MCF 10A (cell line): ENCODE measurements at regions not wholly inside any gene's neighbourhood (a gene's known extent, or its start where the extent isn't known, plus 50 kb on each side); places are given as distances from the start of the nearest gene placed in this dataset.

ENCODE experiments used
- BruUV-seq: library from RNA; stranded (reverse); fragments of 400-500 nt; replicated peaks from 2 replicates; lab custom pipeline; 2021; lab: Mats Ljungman, UMichigan
- CTCF ChIA-PET: fragments of 300-600 bp; sonication (Branson Sonifier 250); formaldehyde crosslinking; extraction: SDS; loops from one replicate; lab custom pipeline; 2021; ENCODE audit warnings: antibody characterized with exemption, inconsistent platforms; lab: Yijun Ruan, JAX
- POLR2A ChIA-PET: fragments of 300-600, 350-650 bp; sonication (Branson Sonifier 250); formaldehyde crosslinking; extraction: SDS; loops from one replicate; lab custom pipeline; 2020; ENCODE audit warnings: antibody characterized with exemption, inconsistent platforms; lab: Yijun Ruan, JAX
- DNase-seq: peaks from one replicate; pipeline ENCODE4 v3.0.0-alpha.2; 2018; ENCODE audit not compliant: unreplicated experiment
- H3K27ac Mint-ChIP-seq: one replicate; pipeline ENCODE4 v1.8.0; 2022; ENCODE audit warnings: mild to moderate bottlenecking, low read depth, mixed read lengths; ENCODE audit not compliant: unreplicated experiment
- H3K27me3 Mint-ChIP-seq: one replicate; pipeline ENCODE4 v1.8.0; 2022; ENCODE audit warnings: mixed read lengths; ENCODE audit not compliant: insufficient read depth, unreplicated experiment
- H3K36me3 Mint-ChIP-seq: one replicate; pipeline ENCODE4 v1.8.0; 2022; ENCODE audit warnings: mild to moderate bottlenecking, moderate library complexity, mixed read lengths; ENCODE audit not compliant: insufficient read depth, unreplicated experiment
- H3K4me1 Mint-ChIP-seq: one replicate; pipeline ENCODE4 v1.8.0; 2022; ENCODE audit warnings: mixed read lengths; ENCODE audit not compliant: insufficient read depth, unreplicated experiment
- H3K4me3 Mint-ChIP-seq: one replicate; pipeline ENCODE4 v1.8.0; 2022; ENCODE audit warnings: mild to moderate bottlenecking, moderate library complexity, mixed read lengths; ENCODE audit not compliant: unreplicated experiment
- H3K9me3 Mint-ChIP-seq: one replicate; pipeline ENCODE4 v1.8.0; 2022; ENCODE audit warnings: mixed read lengths; ENCODE audit not compliant: unreplicated experiment
- CTCF ChIP-seq: fragments of 200-600 bp; IDR thresholded peaks from one replicate; pipeline ENCODE4 v1.8.0; 2022; ENCODE audit warnings: antibody characterized with exemption, mild to moderate bottlenecking; ENCODE audit not compliant: unreplicated experiment
- intact Hi-C: fragments of 100-400 bp; cut with micrococcal nuclease; formaldehyde crosslinking; loops from 2 replicates; pipeline ENCODE4 v1.14.1; 2022

- H3K4me1 Mint-ChIP-seq, result no peaks in the 10 kb centered on the region
- H3K9me3 Mint-ChIP-seq, result no peaks in the 10 kb centered on the region
- ChIA-PET POLR2A (interaction anchor here (0.6 to 1.4 kb wide), 2 partner anchors 109 to 256 kb away, joined by 3 to 6 read pairs; partner anchors contain the start of gene CAND1), CTCF (no interaction called here)
- H3K36me3 Mint-ChIP-seq, result no peaks in the 10 kb centered on the region
- no TSS peak for BruUV-seq
- H3K4me3 Mint-ChIP-seq, result no peak overlapping the region
- no peak for DNase-seq
- no peak for TF ChIP-seq CTCF
- intact Hi-C loops, result no loop called here
- H3K27me3 Mint-ChIP-seq, result no peaks in the 10 kb centered on the region
- H3K27ac Mint-ChIP-seq, result no peak overlapping the region
Measured at GRCh38 chr12:67524861-67525616, 123.5 kb upstream of the DYRK2 start.

DNA sequence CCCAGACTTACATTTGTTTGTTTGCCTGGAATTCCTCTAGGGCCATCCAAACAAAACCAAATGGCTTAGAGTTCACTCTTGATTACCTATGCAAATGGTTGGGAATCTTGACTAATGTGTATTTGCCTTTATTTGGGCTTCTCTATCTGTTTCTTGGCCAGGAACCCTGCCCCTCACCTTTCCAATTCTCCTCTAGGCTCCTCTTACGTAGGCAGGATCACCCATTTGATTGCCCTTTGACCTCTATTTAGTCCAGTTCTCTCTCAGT is 123.0 kb upstream of the DYRK2 start:
- Mint-ChIP-seq H3K27me3 (no peaks in the 10 kb centered on the region), H3K9me3 (no peaks in the 10 kb centered on the region), H3K36me3 (no peaks in the 10 kb centered on the region), H3K4me1 (no peaks in the 10 kb centered on the region), H3K27ac (no peak overlapping the region), H3K4me3 (no peak overlapping the region)
- POLR2A ChIA-PET, result no interaction called here
- intact Hi-C loops, result no loop called here
- DNase-seq, result no peak
- CTCF ChIA-PET, result no interaction called here
- TF ChIP-seq CTCF, result no peak
- no TSS peak for BruUV-seq

DNA sequence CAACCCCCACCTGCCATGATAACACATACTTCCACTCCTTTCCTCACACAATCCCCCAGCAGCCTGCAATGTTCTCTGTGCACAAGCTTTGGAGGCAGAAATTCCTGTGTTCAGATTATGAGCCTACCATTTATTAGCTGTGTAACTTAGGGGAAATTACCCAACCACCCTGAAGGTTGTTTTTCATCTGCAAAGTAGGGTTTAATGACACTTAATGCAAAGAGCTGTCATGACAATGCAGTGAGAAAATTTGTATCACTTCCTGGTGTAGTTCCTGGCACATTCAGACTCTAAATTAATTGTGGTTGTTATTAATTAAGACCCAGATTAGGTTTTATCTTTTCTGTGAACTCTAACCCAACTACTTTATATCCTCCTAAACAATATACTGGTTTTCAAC is 122.4 kb upstream of the DYRK2 start:
- no TSS peak for BruUV-seq
- H3K9me3 Mint-ChIP-seq, result no peaks in the 10 kb centered on the region
- intact Hi-C loops, result no loop called here
- H3K4me1 Mint-ChIP-seq, result peaks cover 5% of the 10 kb centered on the region
- H3K27ac Mint-ChIP-seq, result no peak overlapping the region
- TF ChIP-seq CTCF, result no peak
- no peaks in the 10 kb centered on the region for H3K27me3 Mint-ChIP-seq
- DNase-seq, result no peak
- no peak overlapping the region for H3K4me3 Mint-ChIP-seq
- H3K36me3 Mint-ChIP-seq, result no peaks in the 10 kb centered on the region
- ChIA-PET CTCF (no interaction called here), POLR2A (no interaction called here)

DNA sequence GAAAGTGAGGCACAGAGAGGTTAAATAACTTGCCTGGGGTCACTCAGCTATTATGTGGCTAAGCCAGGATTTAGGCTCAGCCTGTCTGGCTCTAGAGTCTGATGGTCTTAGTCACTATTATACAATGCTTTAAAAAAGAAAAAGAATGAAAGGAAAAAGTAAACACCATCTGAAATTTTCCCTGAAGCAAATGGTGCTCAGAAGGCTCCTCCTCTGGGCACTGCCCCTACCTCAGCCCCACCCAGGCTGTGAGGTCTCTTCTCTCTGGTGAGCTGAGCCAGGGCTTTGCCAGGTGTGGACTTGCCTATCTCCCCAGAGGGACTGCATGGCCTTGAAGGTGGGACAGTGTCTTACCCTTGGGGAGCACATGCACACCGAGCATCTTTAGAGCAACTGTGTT is 117.5 kb upstream of the DYRK2 start:
- no peaks in the 10 kb centered on the region for H3K27me3 Mint-ChIP-seq
- POLR2A ChIA-PET, result no interaction called here
- intact Hi-C loops, result loop anchor here (5.0 kb wide), 1 partner anchor 121 kb away; no protein-coding TSS in a partner anchor
- DNase-seq, result peak; percentile 8
- TF ChIP-seq CTCF, result no peak
- H3K4me1 Mint-ChIP-seq, result peaks cover 27% of the 10 kb centered on the region
- no peak overlapping the region for H3K4me3 Mint-ChIP-seq
- no TSS peak for BruUV-seq
- H3K9me3 Mint-ChIP-seq, result no peaks in the 10 kb centered on the region
- CTCF ChIA-PET, result no interaction called here
- H3K27ac Mint-ChIP-seq, result no peak overlapping the region
- no peaks in the 10 kb centered on the region for H3K36me3 Mint-ChIP-seq
